A673 (cell line): ENCODE measurements at regions not wholly inside any gene's neighbourhood (a gene's known extent, or its start where the extent isn't known, plus 50 kb on each side); places are given as distances from the start of the nearest gene placed in this dataset.

Experiments
- EZH2 ChIP-seq: fragments of 200-600 bp; sonication (generic); IDR thresholded peaks from 2 replicates; pipeline ENCODE4 v1.6.1; 2017; ENCODE audit warnings: borderline replicate concordance, low read depth, mild to moderate bottlenecking, mixed read lengths, antibody characterized with exemption, low read length; ENCODE audit not compliant: poor library complexity, severe bottlenecking
- TF ChIP-seq, protein P1 (sequence below): fragments of 300-800, 200-600 bp; sonication (generic); conservative IDR thresholded peaks from 2 replicates; pipeline ENCODE4 v1.5.1; 2017; ENCODE audit warnings: low read depth, mild to moderate bottlenecking, antibody characterized with exemption, low read length, moderate library complexity, mixed read lengths

DNA sequence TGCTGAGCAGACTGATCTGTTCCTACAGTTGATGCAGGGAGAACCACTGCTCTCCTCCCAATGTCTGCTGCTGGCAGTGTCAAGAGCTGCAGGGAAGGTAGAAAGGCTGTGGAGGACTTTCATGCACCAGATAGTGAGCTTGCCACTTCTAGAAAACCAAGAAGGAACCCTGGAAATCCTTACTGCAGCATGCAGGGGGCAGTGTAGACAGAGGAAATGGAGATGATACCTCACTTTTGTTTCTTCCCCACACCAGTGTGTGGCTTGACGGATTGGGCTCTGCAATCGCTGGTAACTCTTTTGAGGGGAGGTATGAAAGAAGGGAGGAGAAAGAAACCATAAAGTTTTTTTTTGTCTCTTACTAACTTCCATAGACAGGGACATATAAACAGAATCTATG lies 480.7 kb downstream of the DMAC1 start:
- TF ChIP-seq, protein P1, sequence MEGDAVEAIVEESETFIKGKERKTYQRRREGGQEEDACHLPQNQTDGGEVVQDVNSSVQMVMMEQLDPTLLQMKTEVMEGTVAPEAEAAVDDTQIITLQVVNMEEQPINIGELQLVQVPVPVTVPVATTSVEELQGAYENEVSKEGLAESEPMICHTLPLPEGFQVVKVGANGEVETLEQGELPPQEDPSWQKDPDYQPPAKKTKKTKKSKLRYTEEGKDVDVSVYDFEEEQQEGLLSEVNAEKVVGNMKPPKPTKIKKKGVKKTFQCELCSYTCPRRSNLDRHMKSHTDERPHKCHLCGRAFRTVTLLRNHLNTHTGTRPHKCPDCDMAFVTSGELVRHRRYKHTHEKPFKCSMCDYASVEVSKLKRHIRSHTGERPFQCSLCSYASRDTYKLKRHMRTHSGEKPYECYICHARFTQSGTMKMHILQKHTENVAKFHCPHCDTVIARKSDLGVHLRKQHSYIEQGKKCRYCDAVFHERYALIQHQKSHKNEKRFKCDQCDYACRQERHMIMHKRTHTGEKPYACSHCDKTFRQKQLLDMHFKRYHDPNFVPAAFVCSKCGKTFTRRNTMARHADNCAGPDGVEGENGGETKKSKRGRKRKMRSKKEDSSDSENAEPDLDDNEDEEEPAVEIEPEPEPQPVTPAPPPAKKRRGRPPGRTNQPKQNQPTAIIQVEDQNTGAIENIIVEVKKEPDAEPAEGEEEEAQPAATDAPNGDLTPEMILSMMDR = no peak
- no peak for TF ChIP-seq EZH2
